ENCODE measurements at regions not wholly inside any gene's neighbourhood (a gene's known extent, or its start where the extent isn't known, plus 50 kb on each side); places are given as distances from the start of the nearest gene placed in this dataset.

DNA sequence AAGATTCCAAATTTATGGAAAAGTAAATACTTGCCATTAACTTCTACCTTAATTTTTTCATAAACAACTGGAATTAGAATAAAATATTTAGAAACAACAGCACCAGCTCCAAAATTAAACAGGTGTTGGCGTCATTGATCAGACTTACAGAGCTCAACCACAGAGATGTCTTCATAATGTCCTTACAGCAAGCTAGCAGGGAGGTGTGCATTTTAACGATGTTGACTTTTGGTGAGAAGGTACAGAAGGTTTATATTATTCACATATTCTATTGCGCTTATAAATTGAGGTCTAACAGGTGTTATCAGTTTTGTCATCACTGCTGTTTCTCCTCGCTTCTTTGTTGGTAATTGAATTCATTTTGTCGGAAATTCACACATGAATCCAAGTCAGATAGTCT lies 226.2 kb upstream of the CA10 start:
- Mint-ChIP-seq H3K4me3 (no peak overlapping the region), H3K27ac (no peak overlapping the region)

DNA sequence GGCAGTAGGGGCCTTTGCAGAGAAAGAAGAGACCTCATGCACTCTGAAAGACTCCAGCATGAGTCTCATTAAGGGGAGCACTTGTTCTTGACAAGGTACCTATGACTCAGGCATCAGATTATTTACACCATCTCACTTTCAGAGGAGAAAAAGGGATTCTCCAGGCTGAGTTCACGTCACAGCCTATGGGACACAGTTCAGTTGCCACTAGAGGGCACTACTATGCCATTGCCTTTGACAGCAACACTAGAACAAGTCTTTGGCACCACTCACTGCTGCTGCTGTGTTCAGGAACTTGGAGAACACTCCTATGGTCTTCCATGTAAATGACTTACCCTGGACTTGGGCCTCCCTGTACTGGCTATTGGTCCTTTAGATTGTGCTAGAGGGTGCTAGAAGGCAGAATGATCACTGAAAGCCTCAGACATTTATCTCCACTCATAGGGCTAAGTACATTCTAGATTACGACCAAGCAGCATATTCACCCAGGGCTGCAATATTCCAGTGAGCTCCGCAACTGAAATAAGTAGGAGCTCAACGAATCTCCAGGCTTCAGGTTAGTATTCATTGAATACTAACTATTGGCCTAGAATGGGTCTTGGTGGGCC lies 225.1 kb upstream of the CA10 start:
- Mint-ChIP-seq H3K36me3 (ENCODE audit: low read depth) (no peaks in the 10 kb centered on the region), H3K4me1 (no peaks in the 10 kb centered on the region), H3K27ac (no peak overlapping the region), H3K9me3 (no peaks in the 10 kb centered on the region), H3K4me3 (no peak overlapping the region), H3K27me3 (peaks cover 2% of the 10 kb centered on the region)
- DNase-seq (peak; percentile 4), ATAC-seq (peak; percentile 68)

More for the DNA sequence above, 226.2 kb upstream of the CA10 start:
- ATAC-seq (no peak), DNase-seq (no peak)
- Mint-ChIP-seq H3K4me1 (no peaks in the 10 kb centered on the region), H3K27me3 (no peaks in the 10 kb centered on the region), H3K36me3 (ENCODE audit: low read depth) (no peaks in the 10 kb centered on the region), H3K9me3 (no peaks in the 10 kb centered on the region)

DNA sequence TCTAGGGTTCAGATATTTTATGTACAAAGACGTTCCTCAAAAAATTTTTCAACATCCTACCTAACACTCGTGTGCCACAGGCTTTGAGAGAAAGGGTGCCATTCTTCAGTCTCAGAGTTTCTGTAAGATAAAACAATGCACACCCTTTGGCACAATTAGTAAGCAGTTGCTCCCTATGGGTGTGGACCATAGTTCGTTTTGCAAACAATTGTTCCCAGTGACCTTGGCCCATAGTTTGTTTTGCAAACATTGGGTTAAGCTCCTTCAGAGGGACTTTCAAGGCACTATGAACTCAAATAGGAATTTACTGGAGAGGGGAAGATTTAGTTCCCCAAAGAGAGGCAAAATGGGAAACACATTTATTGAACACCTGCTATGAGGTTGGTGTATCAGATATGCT lies 220.3 kb upstream of the CA10 start:
- no peaks in the 10 kb centered on the region for H3K36me3 Mint-ChIP-seq (ENCODE audit: low read depth)
- H3K27ac Mint-ChIP-seq = no peak overlapping the region
- no peaks in the 10 kb centered on the region for H3K9me3 Mint-ChIP-seq
- peaks cover 2% of the 10 kb centered on the region for H3K27me3 Mint-ChIP-seq
- H3K4me1 Mint-ChIP-seq = no peaks in the 10 kb centered on the region
- DNase-seq = no peak
- ATAC-seq = no peak
- H3K4me3 Mint-ChIP-seq = no peak overlapping the region

DNA sequence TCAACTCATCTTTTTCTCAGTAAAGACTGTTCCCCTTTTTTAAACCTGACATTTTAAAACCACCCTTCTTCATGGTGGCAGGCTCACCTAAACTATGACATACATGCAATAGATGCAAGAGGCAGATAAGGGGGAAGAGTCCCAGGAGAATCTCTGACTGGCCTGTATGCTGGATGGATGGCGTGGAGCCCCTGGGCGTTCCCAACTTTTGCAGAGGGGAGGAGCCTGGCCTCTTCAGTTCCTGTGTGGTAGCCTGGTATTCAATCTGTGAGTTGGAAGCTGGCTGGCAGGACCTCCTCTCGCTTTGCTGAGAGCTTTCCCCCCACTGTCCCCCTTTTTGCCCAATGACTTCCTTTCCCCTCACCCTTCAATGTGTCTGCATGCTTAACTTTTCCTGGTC lies 217.6 kb upstream of the CA10 start:
- Mint-ChIP-seq H3K27me3 (peaks cover 2% of the 10 kb centered on the region), H3K4me3 (no peak overlapping the region), H3K9me3 (no peaks in the 10 kb centered on the region), H3K27ac (no peak overlapping the region), H3K36me3 (ENCODE audit: low read depth) (no peaks in the 10 kb centered on the region), H3K4me1 (no peaks in the 10 kb centered on the region)
- DNase-seq (no peak), ATAC-seq (no peak)

DNA sequence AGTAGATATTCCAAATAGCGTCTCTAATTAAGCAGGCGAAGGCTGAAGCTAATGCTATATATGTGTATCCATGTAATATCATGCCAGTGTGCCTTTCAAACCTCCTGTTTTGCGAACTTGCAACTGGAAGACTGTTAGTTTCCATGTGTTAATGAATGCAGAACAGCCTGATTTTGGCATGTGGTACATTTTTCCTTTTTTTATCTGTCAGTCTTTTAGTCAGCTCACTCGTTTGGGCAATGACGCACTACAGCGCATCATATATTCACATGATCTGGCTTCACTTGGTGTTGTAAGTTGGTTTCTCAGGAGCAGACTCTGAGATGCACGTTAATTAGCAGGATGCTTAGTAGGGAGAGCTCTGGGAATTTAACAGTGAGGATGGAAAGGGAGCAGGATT lies 210.4 kb upstream of the CA10 start:
- Mint-ChIP-seq H3K36me3 (ENCODE audit: low read depth) (no peaks in the 10 kb centered on the region), H3K4me1 (no peaks in the 10 kb centered on the region), H3K27ac (no peak overlapping the region), H3K4me3 (no peak overlapping the region), H3K27me3 (no peaks in the 10 kb centered on the region), H3K9me3 (no peaks in the 10 kb centered on the region)
- ATAC-seq = no peak
- DNase-seq = no peak

DNA sequence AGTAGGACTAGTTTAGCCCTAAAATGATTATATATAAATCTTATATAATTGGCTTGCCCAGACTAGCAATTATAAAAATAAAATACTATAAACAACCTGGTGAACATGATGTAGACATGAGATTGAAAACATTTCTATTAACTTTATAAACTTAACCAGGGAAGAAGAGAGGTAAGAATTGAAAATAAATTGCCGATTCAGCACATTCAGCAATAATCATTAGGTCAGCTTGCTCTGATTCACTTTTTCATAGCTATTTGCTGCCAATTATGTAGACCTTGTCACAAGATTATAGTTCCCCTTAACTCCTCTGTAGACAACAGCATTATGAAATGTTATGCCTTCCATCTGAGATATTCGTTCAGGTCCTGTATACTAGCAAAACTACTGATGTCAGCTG lies 199.3 kb upstream of the CA10 start:
- no peak for DNase-seq
- H3K9me3 Mint-ChIP-seq = peaks cover 11% of the 10 kb centered on the region
- ATAC-seq = no peak
- no peaks in the 10 kb centered on the region for H3K4me1 Mint-ChIP-seq
- no peak overlapping the region for H3K4me3 Mint-ChIP-seq
- H3K36me3 Mint-ChIP-seq (ENCODE audit: low read depth) = no peaks in the 10 kb centered on the region
- no peak overlapping the region for H3K27ac Mint-ChIP-seq
- no peaks in the 10 kb centered on the region for H3K27me3 Mint-ChIP-seq

DNA sequence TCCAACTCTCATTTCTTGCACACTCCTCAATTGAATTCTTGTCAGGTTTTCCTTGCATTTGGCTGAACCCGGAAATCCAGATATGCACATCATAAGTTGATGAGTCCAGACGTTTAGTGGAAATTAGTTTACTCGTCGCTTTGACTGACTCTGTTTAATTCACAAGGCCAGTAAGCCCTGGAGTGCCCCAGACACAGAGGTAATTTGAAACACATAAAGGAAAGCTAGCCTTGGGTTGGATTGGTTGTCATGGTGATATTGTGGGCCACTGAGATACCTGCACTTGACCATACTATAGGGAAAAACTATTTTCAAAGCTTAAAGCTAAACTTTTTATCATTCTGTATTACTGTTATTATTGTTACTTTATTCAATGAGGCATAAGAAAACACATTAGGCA lies 178.3 kb upstream of the CA10 start:
- no peak for DNase-seq
- H3K4me3 Mint-ChIP-seq = no peak overlapping the region
- H3K9me3 Mint-ChIP-seq = peaks cover 10% of the 10 kb centered on the region
- no peaks in the 10 kb centered on the region for H3K36me3 Mint-ChIP-seq (ENCODE audit: low read depth)
- no peak overlapping the region for H3K27ac Mint-ChIP-seq
- ATAC-seq = no peak
- H3K27me3 Mint-ChIP-seq = no peaks in the 10 kb centered on the region
- H3K4me1 Mint-ChIP-seq = no peaks in the 10 kb centered on the region

DNA sequence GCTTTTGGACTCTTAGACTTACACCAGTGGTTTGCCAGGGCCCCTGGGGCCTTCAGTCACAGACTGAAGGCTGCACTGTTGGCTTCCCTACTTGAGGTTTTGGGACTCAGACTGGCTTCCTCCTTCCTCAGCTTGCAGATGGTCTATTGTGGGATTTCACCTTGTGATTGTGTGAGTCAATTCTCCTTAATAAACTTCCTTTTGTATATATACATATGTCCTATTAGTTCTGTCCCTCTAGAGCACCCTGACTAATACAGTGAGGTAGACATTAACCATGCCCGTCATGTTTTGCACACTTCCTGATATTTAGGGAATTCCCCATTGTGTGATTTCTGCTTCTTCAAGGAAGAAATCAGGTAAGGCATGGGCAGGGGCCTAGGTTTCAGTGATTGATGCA lies 147.8 kb upstream of the CA10 start:
- no peak overlapping the region for H3K27ac Mint-ChIP-seq
- no peaks in the 10 kb centered on the region for H3K36me3 Mint-ChIP-seq (ENCODE audit: low read depth)
- no peak for ATAC-seq
- H3K4me1 Mint-ChIP-seq = no peaks in the 10 kb centered on the region
- no peak overlapping the region for H3K4me3 Mint-ChIP-seq
- peaks cover 13% of the 10 kb centered on the region for H3K9me3 Mint-ChIP-seq
- no peak for DNase-seq
- H3K27me3 Mint-ChIP-seq = peaks cover 2% of the 10 kb centered on the region

DNA sequence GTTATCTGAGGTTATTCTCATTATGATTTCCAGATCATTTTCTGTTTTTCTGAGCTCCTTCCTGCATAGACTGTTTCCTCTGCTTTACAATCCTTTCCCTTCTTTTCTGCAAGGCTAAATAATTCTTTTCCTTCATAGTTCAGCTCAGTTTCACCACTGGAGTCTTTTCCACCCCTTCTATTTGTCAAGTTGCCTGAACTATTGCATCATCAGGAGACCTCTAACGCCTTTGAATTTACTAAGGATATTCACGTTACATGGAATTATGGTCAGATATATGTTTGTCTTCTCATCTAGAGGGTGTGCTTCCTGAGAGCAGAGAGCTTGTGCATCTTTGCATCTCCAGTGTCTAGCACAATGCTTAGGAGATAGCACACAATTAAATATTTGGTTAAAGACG lies 140.4 kb upstream of the CA10 start:
- Mint-ChIP-seq H3K9me3 (no peaks in the 10 kb centered on the region), H3K27me3 (peaks cover 2% of the 10 kb centered on the region), H3K4me1 (no peaks in the 10 kb centered on the region), H3K4me3 (no peak overlapping the region), H3K36me3 (ENCODE audit: low read depth) (no peaks in the 10 kb centered on the region), H3K27ac (no peak overlapping the region)
- no peak for ATAC-seq
- no peak for DNase-seq

DNA sequence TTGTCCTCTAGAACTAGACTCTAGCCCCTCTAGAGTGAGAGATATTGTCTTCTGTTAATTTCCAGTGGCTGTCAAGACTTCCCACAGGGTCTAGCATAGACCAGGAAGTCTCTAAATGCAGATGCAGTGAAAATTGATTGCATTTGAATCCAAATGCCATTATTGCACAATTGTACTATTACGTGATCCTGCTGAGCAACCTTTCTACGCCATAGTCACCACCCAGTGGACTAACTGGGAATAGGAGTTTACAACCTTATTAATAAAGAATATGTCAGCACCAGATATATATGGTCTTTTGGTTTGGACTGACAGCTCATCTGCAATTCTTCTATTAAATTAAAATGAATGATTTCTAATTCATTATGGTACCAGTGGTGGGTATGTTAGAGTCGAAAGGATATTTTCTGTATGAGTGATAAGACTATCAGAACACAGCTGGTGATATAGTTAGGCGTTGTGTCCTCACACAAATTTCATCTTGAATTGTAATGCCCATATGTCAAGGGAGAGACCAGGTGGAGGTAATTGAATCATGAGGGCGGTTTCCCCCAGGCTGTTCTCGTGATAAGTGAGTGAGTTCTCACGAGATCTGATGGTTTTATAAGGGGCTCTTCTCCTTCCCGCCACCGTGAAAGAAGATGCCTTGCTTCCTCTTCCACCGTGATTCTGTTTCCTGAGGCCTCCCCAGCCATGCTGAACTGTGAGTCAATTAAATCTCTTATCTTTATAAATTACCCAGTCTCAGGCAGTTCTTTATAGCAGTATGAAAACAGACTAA lies 138.9 kb upstream of the CA10 start:
- Mint-ChIP-seq H3K4me3 (no peak overlapping the region), H3K4me1 (no peaks in the 10 kb centered on the region), H3K9me3 (no peaks in the 10 kb centered on the region), H3K36me3 (ENCODE audit: low read depth) (no peaks in the 10 kb centered on the region), H3K27ac (no peak overlapping the region), H3K27me3 (peaks cover 2% of the 10 kb centered on the region)
- ATAC-seq (no peak), DNase-seq (no peak)

DNA sequence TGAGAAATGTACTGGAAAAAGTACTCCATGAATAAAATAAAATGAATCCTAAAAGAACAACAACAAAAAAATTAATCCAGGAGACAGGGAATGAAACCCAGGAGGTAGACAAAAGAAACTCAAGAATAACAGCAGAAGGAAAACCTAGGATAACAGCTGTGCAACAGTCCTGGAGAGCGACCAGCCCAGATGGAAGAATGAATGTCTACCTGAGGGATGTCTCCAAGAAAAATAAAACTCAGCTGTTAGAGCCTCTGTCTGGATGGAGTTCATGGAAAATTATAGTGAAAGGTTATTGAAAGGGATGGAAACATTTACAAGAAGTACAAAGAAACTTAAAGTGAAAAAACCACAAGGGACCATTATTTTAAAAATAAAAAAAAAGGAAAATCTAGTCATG lies 135.8 kb upstream of the CA10 start:
- Mint-ChIP-seq H3K27ac (no peak overlapping the region), H3K27me3 (no peaks in the 10 kb centered on the region), H3K4me3 (no peak overlapping the region), H3K9me3 (peaks cover 10% of the 10 kb centered on the region), H3K36me3 (ENCODE audit: low read depth) (no peaks in the 10 kb centered on the region), H3K4me1 (no peaks in the 10 kb centered on the region)
- no peak for DNase-seq
- no peak for ATAC-seq

DNA sequence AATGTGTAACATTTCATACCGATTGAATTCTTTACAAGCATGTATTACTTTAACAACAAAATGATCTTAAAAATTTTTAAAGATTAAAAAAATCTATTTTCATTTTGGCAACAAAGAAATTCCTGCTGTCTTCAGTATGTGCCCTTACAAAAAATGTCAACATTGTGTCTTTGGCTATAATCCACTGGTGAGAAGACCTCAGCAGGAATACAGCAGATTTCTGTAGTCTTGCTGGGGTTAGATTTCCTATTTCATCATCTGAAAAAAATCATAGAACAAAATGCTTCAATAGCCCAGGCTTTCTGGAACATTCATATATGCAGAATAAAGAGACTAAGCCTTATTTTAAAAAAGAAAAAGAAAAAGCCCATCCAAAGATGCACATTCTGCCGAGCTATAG lies 129.1 kb upstream of the CA10 start:
- no peak overlapping the region for H3K4me3 Mint-ChIP-seq
- peaks cover 2% of the 10 kb centered on the region for H3K27me3 Mint-ChIP-seq
- no peaks in the 10 kb centered on the region for H3K4me1 Mint-ChIP-seq
- no peak for DNase-seq
- H3K9me3 Mint-ChIP-seq = peaks cover 37% of the 10 kb centered on the region
- no peaks in the 10 kb centered on the region for H3K36me3 Mint-ChIP-seq (ENCODE audit: low read depth)
- no peak for ATAC-seq
- H3K27ac Mint-ChIP-seq = no peak overlapping the region

DNA sequence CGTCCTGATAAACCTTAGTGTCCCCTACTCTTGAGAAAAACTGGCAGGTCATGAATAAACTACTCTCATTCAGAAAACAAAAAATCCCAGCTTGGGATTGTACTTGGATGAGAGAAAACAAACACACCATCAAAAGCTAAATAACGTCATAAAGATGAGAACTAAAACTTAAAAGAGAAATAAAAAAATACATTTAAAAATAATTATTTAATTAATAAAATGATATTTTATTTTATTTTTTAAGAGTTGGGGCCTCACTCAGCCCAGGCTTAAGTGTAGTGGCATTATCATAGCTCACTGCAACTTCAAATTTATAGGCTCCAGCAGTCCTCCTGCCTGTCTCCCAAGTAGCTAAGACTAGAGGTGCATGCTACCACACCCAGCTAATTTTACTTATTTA lies 125.4 kb upstream of the CA10 start:
- no peaks in the 10 kb centered on the region for H3K4me1 Mint-ChIP-seq
- H3K36me3 Mint-ChIP-seq (ENCODE audit: low read depth) = no peaks in the 10 kb centered on the region
- H3K9me3 Mint-ChIP-seq = peaks cover 25% of the 10 kb centered on the region

DNA sequence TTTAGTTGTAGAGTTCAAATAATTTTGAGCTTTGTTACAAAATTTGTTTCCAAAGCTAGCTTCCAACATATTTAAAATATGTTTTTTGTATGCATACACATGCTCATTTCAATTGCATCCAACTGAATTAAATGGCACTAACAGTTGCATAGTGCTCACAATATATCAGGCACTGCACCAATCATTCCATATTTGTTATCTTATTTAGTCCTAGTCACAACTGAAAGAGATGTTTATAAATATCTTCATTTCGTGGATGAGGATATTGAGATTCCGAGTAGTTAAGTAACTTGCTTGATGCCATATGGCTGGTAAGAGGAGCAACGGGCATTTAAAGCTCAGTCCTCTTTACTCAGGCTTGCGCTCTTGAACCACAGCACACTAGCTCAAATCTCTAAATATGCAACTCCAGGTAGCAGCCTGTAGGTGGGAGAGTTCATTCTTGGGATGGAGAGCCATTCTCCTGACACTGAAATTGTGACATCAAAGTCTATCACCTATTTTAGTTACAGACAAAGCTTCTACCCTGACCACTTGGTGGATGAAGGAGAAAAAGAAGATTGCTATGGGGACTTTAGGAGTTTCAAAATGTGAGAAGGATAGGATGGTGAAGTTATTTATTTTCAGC lies 118.0 kb upstream of the CA10 start:
- no peaks in the 10 kb centered on the region for H3K9me3 Mint-ChIP-seq
- H3K27ac Mint-ChIP-seq = no peak overlapping the region
- H3K4me1 Mint-ChIP-seq = no peaks in the 10 kb centered on the region
- no peak overlapping the region for H3K4me3 Mint-ChIP-seq
- H3K27me3 Mint-ChIP-seq = peaks cover 2% of the 10 kb centered on the region
- DNase-seq (no peak), ATAC-seq (no peak)
- no peaks in the 10 kb centered on the region for H3K36me3 Mint-ChIP-seq (ENCODE audit: low read depth)

More for the DNA sequence above, 125.4 kb upstream of the CA10 start:
- ATAC-seq = no peak
- no peak for DNase-seq
- no peak overlapping the region for H3K4me3 Mint-ChIP-seq
- H3K27ac Mint-ChIP-seq = no peak overlapping the region
- peaks cover 2% of the 10 kb centered on the region for H3K27me3 Mint-ChIP-seq

DNA sequence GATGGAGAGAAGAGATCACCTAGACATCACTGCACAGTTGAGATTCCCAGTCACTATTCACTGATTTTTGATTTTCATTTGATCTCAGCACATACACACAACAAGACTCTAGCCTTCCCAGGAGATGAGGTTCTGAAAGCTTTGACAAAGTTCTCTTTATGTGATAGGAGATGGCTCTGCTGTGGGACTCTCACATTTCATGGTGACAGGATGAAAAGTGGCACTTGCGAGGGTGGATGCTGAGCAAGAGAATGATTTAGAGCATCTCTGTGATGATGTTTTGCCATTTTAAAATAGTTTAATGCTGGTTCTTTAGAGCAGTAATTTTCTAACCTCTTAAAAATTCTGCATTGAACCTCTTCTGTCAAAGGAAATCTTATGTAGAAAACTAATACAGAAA lies 113.3 kb upstream of the CA10 start:
- H3K27me3 Mint-ChIP-seq = peaks cover 3% of the 10 kb centered on the region
- ATAC-seq (no peak), DNase-seq (no peak)
- peaks cover 4% of the 10 kb centered on the region for H3K9me3 Mint-ChIP-seq
- no peaks in the 10 kb centered on the region for H3K36me3 Mint-ChIP-seq (ENCODE audit: low read depth)
- H3K27ac Mint-ChIP-seq = no peak overlapping the region
- H3K4me3 Mint-ChIP-seq = no peak overlapping the region
- no peaks in the 10 kb centered on the region for H3K4me1 Mint-ChIP-seq
